ENCODE measurements at regions not wholly inside any gene's neighbourhood (a gene's known extent, or its start where the extent isn't known, plus 50 kb on each side); places are given as distances from the start of the nearest gene placed in this dataset.

GRCh38 chr10:130795819-130796218, 515.7 kb downstream of the TCERG1L start:
- Histone ChIP-seq H3K27ac (ENCODE audit: insufficient read depth, low read length, poor library complexity, severe bottlenecking) (no peak overlapping the region), H3K27me3 (replicated peaks; ENCODE audit: control insufficient read depth, insufficient read depth, low read length, poor library complexity, severe bottlenecking) (no peaks in the 10 kb centered on the region), H3K4me1 (ENCODE audit: control insufficient read depth, insufficient read depth, low read length, poor library complexity, severe bottlenecking) (no peaks in the 10 kb centered on the region), H3K9me3 (ENCODE audit: control insufficient read depth, low read length) (no peaks in the 10 kb centered on the region), H3K4me3 (ENCODE audit: insufficient read depth, low read depth, low read length, poor library complexity, severe bottlenecking) (no peak overlapping the region), H3K36me3 (ENCODE audit: control insufficient read depth, insufficient read depth, low read length) (no peaks in the 10 kb centered on the region)
- DNase-seq, result no peak

DNA sequence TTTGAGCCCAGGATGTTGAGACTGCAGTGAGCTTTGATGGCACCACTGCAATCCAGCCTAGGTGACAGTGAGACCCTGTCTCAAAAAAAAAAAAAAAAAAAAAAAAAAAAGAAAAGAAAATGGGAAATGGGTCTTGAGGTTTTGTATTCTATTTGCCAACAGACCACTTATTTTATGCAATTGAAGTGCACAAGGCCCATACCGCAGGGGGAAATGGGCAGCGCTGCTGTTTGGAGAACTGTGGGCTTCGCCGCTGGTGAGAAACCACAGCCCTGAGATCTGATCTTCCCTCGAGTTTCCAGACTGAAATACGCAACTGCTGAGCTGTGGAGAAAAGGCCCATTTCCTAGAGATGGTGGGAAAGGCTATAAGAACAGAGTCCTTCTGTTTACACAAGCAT, 512.0 kb downstream of the TCERG1L start:
- Histone ChIP-seq H3K36me3 (ENCODE audit: control insufficient read depth, insufficient read depth, low read length) (no peaks in the 10 kb centered on the region), H3K4me1 (ENCODE audit: control insufficient read depth, insufficient read depth, low read length, poor library complexity, severe bottlenecking) (no peaks in the 10 kb centered on the region), H3K4me3 (ENCODE audit: insufficient read depth, low read depth, low read length, poor library complexity, severe bottlenecking) (no peak overlapping the region), H3K27ac (ENCODE audit: insufficient read depth, low read length, poor library complexity, severe bottlenecking) (no peak overlapping the region), H3K9me3 (ENCODE audit: control insufficient read depth, low read length) (no peaks in the 10 kb centered on the region), H3K27me3 (replicated peaks; ENCODE audit: control insufficient read depth, insufficient read depth, low read length, poor library complexity, severe bottlenecking) (no peaks in the 10 kb centered on the region)
- no peak for DNase-seq

GRCh38 chr10:130800281-130800680, 511.2 kb downstream of the TCERG1L start:
- H3K4me1 ChIP-seq (ENCODE audit: control insufficient read depth, insufficient read depth, low read length, poor library complexity, severe bottlenecking), result no peaks in the 10 kb centered on the region
- H3K4me3 ChIP-seq (ENCODE audit: insufficient read depth, low read depth, low read length, poor library complexity, severe bottlenecking), result no peak overlapping the region
- no peak for DNase-seq
- H3K27ac ChIP-seq (ENCODE audit: insufficient read depth, low read length, poor library complexity, severe bottlenecking), result no peak overlapping the region
- no peaks in the 10 kb centered on the region for H3K27me3 ChIP-seq (replicated peaks; ENCODE audit: control insufficient read depth, insufficient read depth, low read length, poor library complexity, severe bottlenecking)
- H3K36me3 ChIP-seq (ENCODE audit: control insufficient read depth, insufficient read depth, low read length), result no peaks in the 10 kb centered on the region
- H3K9me3 ChIP-seq (ENCODE audit: control insufficient read depth, low read length), result no peaks in the 10 kb centered on the region

GRCh38 chr10:130801276-130801675, 510.2 kb downstream of the TCERG1L start:
- no peak overlapping the region for H3K4me3 ChIP-seq (ENCODE audit: insufficient read depth, low read depth, low read length, poor library complexity, severe bottlenecking)
- DNase-seq, result no peak
- no peaks in the 10 kb centered on the region for H3K9me3 ChIP-seq (ENCODE audit: control insufficient read depth, low read length)
- H3K27me3 ChIP-seq (replicated peaks; ENCODE audit: control insufficient read depth, insufficient read depth, low read length, poor library complexity, severe bottlenecking), result no peaks in the 10 kb centered on the region
- H3K4me1 ChIP-seq (ENCODE audit: control insufficient read depth, insufficient read depth, low read length, poor library complexity, severe bottlenecking), result no peaks in the 10 kb centered on the region
- H3K27ac ChIP-seq (ENCODE audit: insufficient read depth, low read length, poor library complexity, severe bottlenecking), result no peak overlapping the region
- no peaks in the 10 kb centered on the region for H3K36me3 ChIP-seq (ENCODE audit: control insufficient read depth, insufficient read depth, low read length)

DNA sequence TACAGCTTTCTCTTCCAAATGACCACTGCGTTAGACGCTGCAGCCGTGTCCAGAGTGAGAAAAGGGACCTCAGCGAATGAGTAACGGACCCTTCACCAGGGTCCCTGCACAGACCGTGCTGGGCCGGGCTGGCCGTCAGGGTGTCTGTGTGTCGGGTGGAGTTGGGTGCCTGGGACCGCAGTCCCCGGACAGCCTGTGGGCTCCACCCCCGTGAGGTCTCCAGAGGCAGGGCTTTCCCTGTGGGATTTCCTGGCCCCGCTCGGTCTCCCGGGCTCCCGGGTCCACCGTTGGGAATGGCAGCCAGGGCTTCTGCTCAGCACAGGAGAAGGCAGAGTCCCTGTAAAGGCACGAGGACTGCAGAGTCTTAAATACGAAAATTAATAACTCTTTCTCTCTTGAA, 509.7 kb downstream of the TCERG1L start:
- Histone ChIP-seq H3K9me3 (ENCODE audit: control insufficient read depth, low read length) (no peaks in the 10 kb centered on the region), H3K4me1 (ENCODE audit: control insufficient read depth, insufficient read depth, low read length, poor library complexity, severe bottlenecking) (no peaks in the 10 kb centered on the region), H3K27me3 (replicated peaks; ENCODE audit: control insufficient read depth, insufficient read depth, low read length, poor library complexity, severe bottlenecking) (no peaks in the 10 kb centered on the region), H3K36me3 (ENCODE audit: control insufficient read depth, insufficient read depth, low read length) (no peaks in the 10 kb centered on the region), H3K4me3 (ENCODE audit: insufficient read depth, low read depth, low read length, poor library complexity, severe bottlenecking) (no peak overlapping the region), H3K27ac (ENCODE audit: insufficient read depth, low read length, poor library complexity, severe bottlenecking) (no peak overlapping the region)
- no peak for DNase-seq

GRCh38 chr10:130802301-130802700, 509.2 kb downstream of the TCERG1L start:
- no peaks in the 10 kb centered on the region for H3K27me3 ChIP-seq (replicated peaks; ENCODE audit: control insufficient read depth, insufficient read depth, low read length, poor library complexity, severe bottlenecking)
- H3K9me3 ChIP-seq (ENCODE audit: control insufficient read depth, low read length), result no peaks in the 10 kb centered on the region
- H3K36me3 ChIP-seq (ENCODE audit: control insufficient read depth, insufficient read depth, low read length), result no peaks in the 10 kb centered on the region
- H3K27ac ChIP-seq (ENCODE audit: insufficient read depth, low read length, poor library complexity, severe bottlenecking), result no peak overlapping the region
- H3K4me1 ChIP-seq (ENCODE audit: control insufficient read depth, insufficient read depth, low read length, poor library complexity, severe bottlenecking), result no peaks in the 10 kb centered on the region
- H3K4me3 ChIP-seq (ENCODE audit: insufficient read depth, low read depth, low read length, poor library complexity, severe bottlenecking), result no peak overlapping the region
- no peak for DNase-seq

DNA sequence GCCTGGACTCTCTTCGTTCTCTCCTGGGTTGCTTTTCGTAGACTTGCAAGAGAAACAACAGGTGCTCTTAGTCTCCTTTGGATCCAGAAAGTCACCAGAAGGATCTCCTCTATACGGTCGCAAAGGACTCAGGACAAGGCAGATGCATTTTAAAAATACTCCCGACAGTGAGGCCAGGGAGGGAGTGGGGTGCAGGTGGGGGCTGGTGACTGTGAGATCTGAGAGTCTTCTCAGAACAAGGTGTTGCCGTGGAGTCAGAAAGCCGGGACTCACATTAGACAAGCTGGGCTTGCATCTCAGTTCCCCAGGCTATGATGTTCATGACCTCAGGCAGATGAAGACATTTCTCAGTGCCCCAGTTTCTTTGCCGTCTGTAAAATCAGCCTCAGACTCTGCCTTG, 507.2 kb downstream of the TCERG1L start:
- H3K27me3 ChIP-seq (replicated peaks; ENCODE audit: control insufficient read depth, insufficient read depth, low read length, poor library complexity, severe bottlenecking), result no peaks in the 10 kb centered on the region
- no peaks in the 10 kb centered on the region for H3K9me3 ChIP-seq (ENCODE audit: control insufficient read depth, low read length)
- no peak overlapping the region for H3K4me3 ChIP-seq (ENCODE audit: insufficient read depth, low read depth, low read length, poor library complexity, severe bottlenecking)
- H3K27ac ChIP-seq (ENCODE audit: insufficient read depth, low read length, poor library complexity, severe bottlenecking), result no peak overlapping the region
- H3K4me1 ChIP-seq (ENCODE audit: control insufficient read depth, insufficient read depth, low read length, poor library complexity, severe bottlenecking), result no peaks in the 10 kb centered on the region
- H3K36me3 ChIP-seq (ENCODE audit: control insufficient read depth, insufficient read depth, low read length), result no peaks in the 10 kb centered on the region
- DNase-seq, result no peak

- Histone ChIP-seq H3K9me3 (ENCODE audit: control insufficient read depth, low read length) (no peaks in the 10 kb centered on the region), H3K27ac (ENCODE audit: insufficient read depth, low read length, poor library complexity, severe bottlenecking) (no peak overlapping the region), H3K4me1 (ENCODE audit: control insufficient read depth, insufficient read depth, low read length, poor library complexity, severe bottlenecking) (no peaks in the 10 kb centered on the region), H3K4me3 (ENCODE audit: insufficient read depth, low read depth, low read length, poor library complexity, severe bottlenecking) (no peak overlapping the region), H3K36me3 (ENCODE audit: control insufficient read depth, insufficient read depth, low read length) (no peaks in the 10 kb centered on the region), H3K27me3 (replicated peaks; ENCODE audit: control insufficient read depth, insufficient read depth, low read length, poor library complexity, severe bottlenecking) (no peaks in the 10 kb centered on the region)
- no peak for DNase-seq
These were observed 506.5 kb downstream of the TCERG1L start for GRCh38 chr10:130804778-130805634.

- DNase-seq, result no peak
- Histone ChIP-seq H3K9me3 (ENCODE audit: control insufficient read depth, low read length) (no peaks in the 10 kb centered on the region), H3K4me3 (ENCODE audit: insufficient read depth, low read depth, low read length, poor library complexity, severe bottlenecking) (no peak overlapping the region), H3K4me1 (ENCODE audit: control insufficient read depth, insufficient read depth, low read length, poor library complexity, severe bottlenecking) (no peaks in the 10 kb centered on the region), H3K27ac (ENCODE audit: insufficient read depth, low read length, poor library complexity, severe bottlenecking) (no peak overlapping the region), H3K36me3 (ENCODE audit: control insufficient read depth, insufficient read depth, low read length) (no peaks in the 10 kb centered on the region), H3K27me3 (replicated peaks; ENCODE audit: control insufficient read depth, insufficient read depth, low read length, poor library complexity, severe bottlenecking) (no peaks in the 10 kb centered on the region)
These were observed 505.9 kb downstream of the TCERG1L start for GRCh38 chr10:130805635-130806030.

- Histone ChIP-seq H3K36me3 (ENCODE audit: control insufficient read depth, insufficient read depth, low read length) (no peaks in the 10 kb centered on the region), H3K9me3 (ENCODE audit: control insufficient read depth, low read length) (no peaks in the 10 kb centered on the region), H3K27me3 (replicated peaks; ENCODE audit: control insufficient read depth, insufficient read depth, low read length, poor library complexity, severe bottlenecking) (no peaks in the 10 kb centered on the region), H3K4me3 (ENCODE audit: insufficient read depth, low read depth, low read length, poor library complexity, severe bottlenecking) (no peak overlapping the region), H3K27ac (ENCODE audit: insufficient read depth, low read length, poor library complexity, severe bottlenecking) (no peak overlapping the region), H3K4me1 (ENCODE audit: control insufficient read depth, insufficient read depth, low read length, poor library complexity, severe bottlenecking) (no peaks in the 10 kb centered on the region)
- no peak for DNase-seq
These were observed 505.1 kb downstream of the TCERG1L start for GRCh38 chr10:130806426-130806825.

All from effector memory CD4-positive, alpha-beta T cell (primary cell).